ENCODE measurements at regions not wholly inside any gene's neighbourhood (a gene's known extent, or its start where the extent isn't known, plus 50 kb on each side); places are given as distances from the start of the nearest gene placed in this dataset.

DNA sequence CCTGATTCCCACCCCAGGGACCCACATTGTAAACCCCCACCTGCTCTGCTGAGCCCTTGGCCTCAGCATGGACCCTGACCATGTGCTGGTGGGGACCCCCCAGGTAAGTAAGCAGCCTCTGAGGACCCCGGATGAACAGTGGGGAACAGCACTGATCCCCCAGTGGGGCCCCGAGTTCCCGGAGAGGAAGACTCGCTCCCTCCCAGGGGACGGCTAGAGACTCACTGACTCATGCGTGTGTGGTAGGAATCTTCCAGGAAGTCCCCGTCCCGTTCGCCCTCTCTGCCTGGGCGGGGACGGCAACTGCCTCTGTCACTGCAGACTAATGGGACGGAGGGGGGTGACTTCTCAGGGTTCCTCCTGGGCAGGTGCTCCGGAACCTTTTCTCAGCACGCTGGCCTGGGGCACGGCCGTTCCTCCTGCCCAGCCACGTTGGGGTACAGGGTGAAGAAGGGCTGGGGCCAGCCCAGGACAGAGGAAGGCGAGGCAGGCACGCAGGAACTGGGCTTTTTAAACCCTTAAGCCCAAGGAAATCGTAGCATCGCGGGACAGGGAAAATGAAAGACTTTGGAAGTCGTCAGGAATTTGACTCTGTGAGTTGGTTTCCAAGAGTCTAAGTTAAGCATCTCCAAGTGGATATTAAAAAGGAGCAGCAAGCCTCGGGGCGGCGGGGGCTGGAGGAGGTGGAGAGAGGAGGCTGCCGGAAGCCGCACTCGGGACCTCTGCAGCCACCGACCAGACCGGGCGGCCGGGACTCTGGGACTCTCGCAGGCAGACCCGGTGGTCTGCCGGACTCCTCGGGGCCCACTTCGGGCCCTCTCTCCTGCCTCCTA, 178.7 kb downstream of the SEC14L1 start (continued):
- peak; percentile 78 for TF ChIP-seq CREM (IDR thresholded peaks at IDR 0.05; ENCODE audit: low read depth)
- no peak for TF ChIP-seq RBM17 (IDR thresholded peaks at IDR 0.05; ENCODE audit: borderline replicate concordance, low read depth, low read length)
- TF ChIP-seq RCOR1 (IDR thresholded peaks at IDR 0.05; ENCODE audit: borderline replicate concordance in 1 of 2, low read depth in 2 of 2, low read length in 2 of 2) = peak in 1 of 2 experiments; percentile 72; a peak in 2 of 4 replicates
- no peak for TF ChIP-seq FOXJ3 (CRISPR knock-in tag; IDR thresholded peaks at IDR 0.05)
- no peak for TF ChIP-seq NFE2L1 (tag; IDR thresholded peaks at IDR 0.05; ENCODE audit: borderline replicate concordance, low read depth)
- TF ChIP-seq EP400 (IDR thresholded peaks at IDR 0.05) = peak; percentile 75
- no peak for TF ChIP-seq FOXM1 (IDR thresholded peaks at IDR 0.05; ENCODE audit: low read depth)
- TF ChIP-seq FOXM1 (CRISPR knock-in tag; IDR thresholded peaks at IDR 0.05; ENCODE audit: low read depth) = 0 out of 2 replicates have a peak, but pooled peaks have one; percentile 61
- peak; percentile 84 for TF ChIP-seq GABPB1 (CRISPR knock-in tag; IDR thresholded peaks at IDR 0.05)
- no peak for TF ChIP-seq ZNF197 (CRISPR knock-in tag; IDR thresholded peaks at IDR 0.05; ENCODE audit: low read depth)
- no peak for TF ChIP-seq RBM34 (IDR thresholded peaks at IDR 0.05; ENCODE audit: borderline replicate concordance, insufficient read depth, low read length)
- TF ChIP-seq MAFG (tag; conservative IDR thresholded peaks at IDR 0.05) = no peak
- TF ChIP-seq PHF8 (IDR thresholded peaks at IDR 0.05; ENCODE audit: borderline replicate concordance, low read length) = peak; percentile 65; the same call in 1 of the 2 replicates
- TF ChIP-seq ZBTB17 (CRISPR knock-in tag; IDR thresholded peaks at IDR 0.05) = 0 out of 2 replicates have a peak, but pooled peaks have one; percentile 43
- TF ChIP-seq TGIF2 (CRISPR knock-in tag; IDR thresholded peaks at IDR 0.05) = no peak
- TF ChIP-seq, protein P1, sequence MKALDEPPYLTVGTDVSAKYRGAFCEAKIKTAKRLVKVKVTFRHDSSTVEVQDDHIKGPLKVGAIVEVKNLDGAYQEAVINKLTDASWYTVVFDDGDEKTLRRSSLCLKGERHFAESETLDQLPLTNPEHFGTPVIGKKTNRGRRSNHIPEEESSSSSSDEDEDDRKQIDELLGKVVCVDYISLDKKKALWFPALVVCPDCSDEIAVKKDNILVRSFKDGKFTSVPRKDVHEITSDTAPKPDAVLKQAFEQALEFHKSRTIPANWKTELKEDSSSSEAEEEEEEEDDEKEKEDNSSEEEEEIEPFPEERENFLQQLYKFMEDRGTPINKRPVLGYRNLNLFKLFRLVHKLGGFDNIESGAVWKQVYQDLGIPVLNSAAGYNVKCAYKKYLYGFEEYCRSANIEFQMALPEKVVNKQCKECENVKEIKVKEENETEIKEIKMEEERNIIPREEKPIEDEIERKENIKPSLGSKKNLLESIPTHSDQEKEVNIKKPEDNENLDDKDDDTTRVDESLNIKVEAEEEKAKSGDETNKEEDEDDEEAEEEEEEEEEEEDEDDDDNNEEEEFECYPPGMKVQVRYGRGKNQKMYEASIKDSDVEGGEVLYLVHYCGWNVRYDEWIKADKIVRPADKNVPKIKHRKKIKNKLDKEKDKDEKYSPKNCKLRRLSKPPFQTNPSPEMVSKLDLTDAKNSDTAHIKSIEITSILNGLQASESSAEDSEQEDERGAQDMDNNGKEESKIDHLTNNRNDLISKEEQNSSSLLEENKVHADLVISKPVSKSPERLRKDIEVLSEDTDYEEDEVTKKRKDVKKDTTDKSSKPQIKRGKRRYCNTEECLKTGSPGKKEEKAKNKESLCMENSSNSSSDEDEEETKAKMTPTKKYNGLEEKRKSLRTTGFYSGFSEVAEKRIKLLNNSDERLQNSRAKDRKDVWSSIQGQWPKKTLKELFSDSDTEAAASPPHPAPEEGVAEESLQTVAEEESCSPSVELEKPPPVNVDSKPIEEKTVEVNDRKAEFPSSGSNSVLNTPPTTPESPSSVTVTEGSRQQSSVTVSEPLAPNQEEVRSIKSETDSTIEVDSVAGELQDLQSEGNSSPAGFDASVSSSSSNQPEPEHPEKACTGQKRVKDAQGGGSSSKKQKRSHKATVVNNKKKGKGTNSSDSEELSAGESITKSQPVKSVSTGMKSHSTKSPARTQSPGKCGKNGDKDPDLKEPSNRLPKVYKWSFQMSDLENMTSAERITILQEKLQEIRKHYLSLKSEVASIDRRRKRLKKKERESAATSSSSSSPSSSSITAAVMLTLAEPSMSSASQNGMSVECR (CRISPR knock-in tag; IDR thresholded peaks at IDR 0.05) = peak; percentile 19; the same call in 1 of the 2 replicates
- peak; percentile 52 for TF ChIP-seq ESRRA (IDR thresholded peaks at IDR 0.05; ENCODE audit: borderline replicate concordance, low read depth)
- TF ChIP-seq CTBP1 (IDR thresholded peaks at IDR 0.05; ENCODE audit: borderline replicate concordance) = peak; percentile 82; the same call in 1 of the 2 replicates
- TF ChIP-seq KDM4B (IDR thresholded peaks at IDR 0.05; ENCODE audit: borderline replicate concordance in 2 of 2, low read depth in 1 of 2) = peak in 1 of 2 experiments; percentile 9; a peak in 1 of 4 replicates
